ENCODE measurements at regions not wholly inside any gene's neighbourhood (a gene's known extent, or its start where the extent isn't known, plus 50 kb on each side); places are given as distances from the start of the nearest gene placed in this dataset.

DNA sequence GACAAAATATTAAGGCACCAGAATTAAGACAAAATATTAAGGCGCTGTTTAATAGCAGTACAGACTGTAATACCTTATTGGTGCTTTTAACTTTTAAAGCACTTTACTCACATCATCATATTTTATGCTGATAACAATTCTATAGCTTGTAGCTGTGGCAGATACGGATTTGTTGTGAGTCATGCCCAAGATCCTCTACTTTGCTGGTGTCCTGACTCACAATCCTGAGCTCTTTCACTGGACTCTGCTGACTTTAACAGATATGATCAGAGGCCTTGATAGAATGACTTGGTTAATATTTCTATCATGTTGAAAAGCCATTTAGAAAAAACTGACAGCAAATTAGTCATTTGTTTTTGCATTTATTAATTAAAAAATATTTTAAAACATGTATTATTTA lies 99.0 kb upstream of the PKP2 start (continued):
- TF ChIP-seq CXXC5 (CRISPR knock-in tag; IDR thresholded peaks at IDR 0.05) = no peak
- TF ChIP-seq NFXL1 (CRISPR knock-in tag; IDR thresholded peaks at IDR 0.05) = no peak
- TF ChIP-seq ZNF121 (CRISPR knock-in tag; conservative IDR thresholded peaks at IDR 0.05) = no peak
- no peak for TF ChIP-seq ZNF668 (CRISPR knock-in tag; IDR thresholded peaks at IDR 0.05)
- TF ChIP-seq, protein P1, sequence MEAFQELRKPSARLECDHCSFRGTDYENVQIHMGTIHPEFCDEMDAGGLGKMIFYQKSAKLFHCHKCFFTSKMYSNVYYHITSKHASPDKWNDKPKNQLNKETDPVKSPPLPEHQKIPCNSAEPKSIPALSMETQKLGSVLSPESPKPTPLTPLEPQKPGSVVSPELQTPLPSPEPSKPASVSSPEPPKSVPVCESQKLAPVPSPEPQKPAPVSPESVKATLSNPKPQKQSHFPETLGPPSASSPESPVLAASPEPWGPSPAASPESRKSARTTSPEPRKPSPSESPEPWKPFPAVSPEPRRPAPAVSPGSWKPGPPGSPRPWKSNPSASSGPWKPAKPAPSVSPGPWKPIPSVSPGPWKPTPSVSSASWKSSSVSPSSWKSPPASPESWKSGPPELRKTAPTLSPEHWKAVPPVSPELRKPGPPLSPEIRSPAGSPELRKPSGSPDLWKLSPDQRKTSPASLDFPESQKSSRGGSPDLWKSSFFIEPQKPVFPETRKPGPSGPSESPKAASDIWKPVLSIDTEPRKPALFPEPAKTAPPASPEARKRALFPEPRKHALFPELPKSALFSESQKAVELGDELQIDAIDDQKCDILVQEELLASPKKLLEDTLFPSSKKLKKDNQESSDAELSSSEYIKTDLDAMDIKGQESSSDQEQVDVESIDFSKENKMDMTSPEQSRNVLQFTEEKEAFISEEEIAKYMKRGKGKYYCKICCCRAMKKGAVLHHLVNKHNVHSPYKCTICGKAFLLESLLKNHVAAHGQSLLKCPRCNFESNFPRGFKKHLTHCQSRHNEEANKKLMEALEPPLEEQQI (IDR thresholded peaks at IDR 0.05) = no peak

DNA sequence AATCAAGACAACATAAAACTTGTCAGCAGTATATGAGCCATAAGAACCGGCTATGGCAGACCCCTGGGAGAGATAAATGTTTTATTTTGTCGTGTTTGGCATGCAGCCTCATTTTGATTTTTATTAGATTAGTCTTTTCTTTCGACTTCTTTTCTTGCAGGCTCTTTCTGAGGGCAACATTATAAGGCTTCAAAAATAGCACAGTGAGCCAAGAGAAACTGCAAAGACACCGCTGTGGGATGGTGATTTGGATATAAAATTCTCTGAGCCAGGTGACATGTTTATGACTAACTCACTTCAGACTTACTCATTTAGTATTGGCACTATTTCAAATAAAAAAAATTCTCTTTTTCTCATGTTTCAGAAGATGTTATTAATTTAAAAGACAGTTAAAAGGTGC lies 96.8 kb upstream of the PKP2 start:
- no peak overlapping the region for H2AFZ ChIP-seq (ENCODE audit: low read depth, low read length)
- DNase-seq (ENCODE audit: extremely low read depth in 1 of 4, low spot score in 3 of 4) (no peak), ATAC-seq (no peak), FAIRE-seq (no peak)
- in situ Hi-C loops (cut with MboI) (no loop called here), intact Hi-C loops (cut with micrococcal nuclease) (no loop called here)
- H3K4me1 ChIP-seq (replicated peaks in 1 of 2; ENCODE audit: control insufficient read depth in 2 of 2, insufficient read depth in 2 of 2, low read length in 2 of 2) = no peaks in the 10 kb centered on the region; a peak in 1 of 5 replicates
- H4K20me1 ChIP-seq (replicated peaks; ENCODE audit: control insufficient read depth, insufficient read depth, low read length) = no peaks in the 10 kb centered on the region
- no peak overlapping the region for H3K9ac ChIP-seq (ENCODE audit: insufficient read depth in 1 of 2, low read depth in 2 of 2, low read length in 2 of 2)
- H3K36me3 ChIP-seq (ENCODE audit: control insufficient read depth, insufficient read depth, low read length) = no peaks in the 10 kb centered on the region
- POLR2A ChIA-PET = no interaction called here
- H3K4me3 ChIP-seq = no peak overlapping the region
- no peak overlapping the region for H3K4me2 ChIP-seq (ENCODE audit: insufficient read depth, low read length)
- BruUV-seq (replicated peaks) = no TSS peak
- WGBS (ENCODE audit: insufficient coverage, low coverage, missing lambda C conversion rate) = 0% methylated on average over 4 of the region's 4 CpGs
- H3K79me2 ChIP-seq (ENCODE audit: control insufficient read depth, insufficient read depth, low read length) = no peaks in the 10 kb centered on the region
- no peaks in the 10 kb centered on the region for H3K9me3 ChIP-seq (replicated peaks; ENCODE audit: control insufficient read depth, insufficient read depth, low read depth, low read length)
- no peaks in the 10 kb centered on the region for H3K9me1 ChIP-seq (ENCODE audit: control insufficient read depth, insufficient read depth, low read length)
- peaks cover 0 to 3% of the 10 kb centered on the region in 2 experiments; a peak in 1 of 5 replicates for H3K27me3 ChIP-seq (ENCODE audit: control insufficient read depth in 2 of 2, insufficient read depth in 2 of 2, low read length in 2 of 2)
- CTCF ChIA-PET (ENCODE audit: low intra/inter-chr PET ratio) = no interaction called here
- H3K27ac ChIP-seq (ENCODE audit: extremely low read depth, low read depth, low read length) = no peak overlapping the region
- no peak for TF ChIP-seq ZNF324 (CRISPR knock-in tag; IDR thresholded peaks at IDR 0.05)
- TF ChIP-seq, protein P2, sequence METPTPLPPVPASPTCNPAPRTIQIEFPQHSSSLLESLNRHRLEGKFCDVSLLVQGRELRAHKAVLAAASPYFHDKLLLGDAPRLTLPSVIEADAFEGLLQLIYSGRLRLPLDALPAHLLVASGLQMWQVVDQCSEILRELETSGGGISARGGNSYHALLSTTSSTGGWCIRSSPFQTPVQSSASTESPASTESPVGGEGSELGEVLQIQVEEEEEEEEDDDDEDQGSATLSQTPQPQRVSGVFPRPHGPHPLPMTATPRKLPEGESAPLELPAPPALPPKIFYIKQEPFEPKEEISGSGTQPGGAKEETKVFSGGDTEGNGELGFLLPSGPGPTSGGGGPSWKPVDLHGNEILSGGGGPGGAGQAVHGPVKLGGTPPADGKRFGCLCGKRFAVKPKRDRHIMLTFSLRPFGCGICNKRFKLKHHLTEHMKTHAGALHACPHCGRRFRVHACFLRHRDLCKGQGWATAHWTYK (CRISPR knock-in tag; IDR thresholded peaks at IDR 0.05) = no peak
- TF ChIP-seq U2AF1 (optimal IDR thresholded peaks at IDR 0.05; ENCODE audit: low read depth, low read length) = no peak
- no peak for TF ChIP-seq HLTF (IDR thresholded peaks at IDR 0.05)
- no peak for TF ChIP-seq SMARCE1 (IDR thresholded peaks at IDR 0.05)
- TF ChIP-seq ZNF408 (CRISPR knock-in tag; IDR thresholded peaks at IDR 0.05; ENCODE audit: low read depth) = no peak
- TF ChIP-seq, protein P3, sequence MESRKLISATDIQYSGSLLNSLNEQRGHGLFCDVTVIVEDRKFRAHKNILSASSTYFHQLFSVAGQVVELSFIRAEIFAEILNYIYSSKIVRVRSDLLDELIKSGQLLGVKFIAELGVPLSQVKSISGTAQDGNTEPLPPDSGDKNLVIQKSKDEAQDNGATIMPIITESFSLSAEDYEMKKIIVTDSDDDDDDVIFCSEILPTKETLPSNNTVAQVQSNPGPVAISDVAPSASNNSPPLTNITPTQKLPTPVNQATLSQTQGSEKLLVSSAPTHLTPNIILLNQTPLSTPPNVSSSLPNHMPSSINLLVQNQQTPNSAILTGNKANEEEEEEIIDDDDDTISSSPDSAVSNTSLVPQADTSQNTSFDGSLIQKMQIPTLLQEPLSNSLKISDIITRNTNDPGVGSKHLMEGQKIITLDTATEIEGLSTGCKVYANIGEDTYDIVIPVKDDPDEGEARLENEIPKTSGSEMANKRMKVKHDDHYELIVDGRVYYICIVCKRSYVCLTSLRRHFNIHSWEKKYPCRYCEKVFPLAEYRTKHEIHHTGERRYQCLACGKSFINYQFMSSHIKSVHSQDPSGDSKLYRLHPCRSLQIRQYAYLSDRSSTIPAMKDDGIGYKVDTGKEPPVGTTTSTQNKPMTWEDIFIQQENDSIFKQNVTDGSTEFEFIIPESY (CRISPR knock-in tag; IDR thresholded peaks at IDR 0.05) = no peak
- TF ChIP-seq PHF20 (IDR thresholded peaks at IDR 0.05; ENCODE audit: partially characterized antibody) = no peak
- no peak for TF ChIP-seq ZNF232 (CRISPR knock-in tag; IDR thresholded peaks at IDR 0.05)
- no peak for TF ChIP-seq EGR1 (conservative IDR thresholded peaks at IDR 0.05)
- no peak for TF ChIP-seq SUPT5H (IDR thresholded peaks at IDR 0.05)
- TF ChIP-seq GTF2A2 (tag; IDR thresholded peaks at IDR 0.05) = no peak
- TF ChIP-seq, protein P4, sequence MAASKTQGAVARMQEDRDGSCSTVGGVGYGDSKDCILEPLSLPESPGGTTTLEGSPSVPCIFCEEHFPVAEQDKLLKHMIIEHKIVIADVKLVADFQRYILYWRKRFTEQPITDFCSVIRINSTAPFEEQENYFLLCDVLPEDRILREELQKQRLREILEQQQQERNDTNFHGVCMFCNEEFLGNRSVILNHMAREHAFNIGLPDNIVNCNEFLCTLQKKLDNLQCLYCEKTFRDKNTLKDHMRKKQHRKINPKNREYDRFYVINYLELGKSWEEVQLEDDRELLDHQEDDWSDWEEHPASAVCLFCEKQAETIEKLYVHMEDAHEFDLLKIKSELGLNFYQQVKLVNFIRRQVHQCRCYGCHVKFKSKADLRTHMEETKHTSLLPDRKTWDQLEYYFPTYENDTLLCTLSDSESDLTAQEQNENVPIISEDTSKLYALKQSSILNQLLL (CRISPR knock-in tag; IDR thresholded peaks at IDR 0.05; ENCODE audit: borderline replicate concordance) = no peak

All from K562 (cell line).